Adrenal gland (tissue), 5 donors: ENCODE measurements at regions not wholly inside any gene's neighbourhood (a gene's known extent, or its start where the extent isn't known, plus 50 kb on each side); places are given as distances from the start of the nearest gene placed in this dataset.

Experiments used
- POLR2A ChIP-seq, 2 donors: fragments of 450-650 bp; IDR thresholded peaks; one replicate each; pipeline ENCODE4 v1.6.1; 2017; ENCODE audit warnings: antibody characterized with exemption in 2 of 2, mild to moderate bottlenecking in 2 of 2, moderate library complexity in 1 of 2
- TF ChIP-seq, protein P1 (sequence below), 6 experiments: fragments of 450-650 bp in 4 of 6; fragments of 200-600 bp in 2 of 6; sonication (generic) in 1 of 6; IDR thresholded peaks; 1 replicate in 5 of 6; 2 replicates in 1 of 6; pipeline versions ENCODE4 v1.5.1 to v1.8.0; 2016 to 2021; ENCODE audit warnings: antibody characterized with exemption in 6 of 6, mild to moderate bottlenecking in 2 of 6, moderate library complexity in 1 of 6
- donor health status: DM: no; HTN: no; CAD: no.

DNA sequence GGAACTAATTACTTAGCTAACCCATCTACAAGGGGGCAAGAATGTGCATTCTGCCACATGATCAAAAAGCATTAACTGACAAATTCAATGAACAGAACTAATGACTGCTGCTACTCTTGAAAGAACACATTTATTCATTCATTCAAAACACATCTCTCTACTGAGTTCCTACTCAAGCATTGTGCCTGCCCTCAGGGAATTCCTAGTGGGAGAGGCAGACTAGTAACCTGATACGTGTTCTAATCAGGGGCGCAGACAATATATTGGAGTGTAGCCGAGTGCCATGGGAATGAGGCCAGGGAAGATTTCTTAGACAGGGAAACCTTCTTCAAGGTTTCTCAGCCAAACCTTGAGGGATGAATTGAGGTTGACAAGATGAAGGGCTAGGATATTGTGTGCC lies 56.7 kb upstream of the PAPPA start:
- TF ChIP-seq, protein P1, sequence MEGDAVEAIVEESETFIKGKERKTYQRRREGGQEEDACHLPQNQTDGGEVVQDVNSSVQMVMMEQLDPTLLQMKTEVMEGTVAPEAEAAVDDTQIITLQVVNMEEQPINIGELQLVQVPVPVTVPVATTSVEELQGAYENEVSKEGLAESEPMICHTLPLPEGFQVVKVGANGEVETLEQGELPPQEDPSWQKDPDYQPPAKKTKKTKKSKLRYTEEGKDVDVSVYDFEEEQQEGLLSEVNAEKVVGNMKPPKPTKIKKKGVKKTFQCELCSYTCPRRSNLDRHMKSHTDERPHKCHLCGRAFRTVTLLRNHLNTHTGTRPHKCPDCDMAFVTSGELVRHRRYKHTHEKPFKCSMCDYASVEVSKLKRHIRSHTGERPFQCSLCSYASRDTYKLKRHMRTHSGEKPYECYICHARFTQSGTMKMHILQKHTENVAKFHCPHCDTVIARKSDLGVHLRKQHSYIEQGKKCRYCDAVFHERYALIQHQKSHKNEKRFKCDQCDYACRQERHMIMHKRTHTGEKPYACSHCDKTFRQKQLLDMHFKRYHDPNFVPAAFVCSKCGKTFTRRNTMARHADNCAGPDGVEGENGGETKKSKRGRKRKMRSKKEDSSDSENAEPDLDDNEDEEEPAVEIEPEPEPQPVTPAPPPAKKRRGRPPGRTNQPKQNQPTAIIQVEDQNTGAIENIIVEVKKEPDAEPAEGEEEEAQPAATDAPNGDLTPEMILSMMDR (IDR thresholded peaks at IDR 0.05): no peak
- no peak for TF ChIP-seq POLR2A (IDR thresholded peaks at IDR 0.05)
